ENCODE measurements at regions not wholly inside any gene's neighbourhood (a gene's known extent, or its start where the extent isn't known, plus 50 kb on each side); places are given as distances from the start of the nearest gene placed in this dataset.

DNA sequence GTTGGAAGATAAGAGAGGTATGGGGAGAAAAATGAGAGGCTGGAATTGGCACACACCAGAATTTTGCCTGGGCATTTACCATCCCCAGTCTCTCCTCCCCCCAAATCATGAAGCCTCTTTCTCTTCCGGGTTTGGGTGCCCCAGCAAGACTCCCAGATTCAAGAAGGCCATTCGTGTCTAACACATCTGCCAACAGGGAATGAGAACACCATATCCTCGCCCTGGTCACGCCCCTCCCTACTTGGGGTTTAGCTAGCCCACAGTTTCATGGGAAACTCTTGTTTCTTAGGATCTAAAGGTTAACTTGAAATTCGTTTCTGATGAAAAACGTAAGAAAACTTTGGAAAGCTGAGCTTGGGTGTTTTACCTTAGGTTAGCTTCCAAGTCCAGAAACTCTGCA is 105.5 kb upstream of the TMEM170B start:
- no peak for TF ChIP-seq ETV6 (CRISPR knock-in tag; IDR thresholded peaks at IDR 0.05)
- TF ChIP-seq, protein P1, sequence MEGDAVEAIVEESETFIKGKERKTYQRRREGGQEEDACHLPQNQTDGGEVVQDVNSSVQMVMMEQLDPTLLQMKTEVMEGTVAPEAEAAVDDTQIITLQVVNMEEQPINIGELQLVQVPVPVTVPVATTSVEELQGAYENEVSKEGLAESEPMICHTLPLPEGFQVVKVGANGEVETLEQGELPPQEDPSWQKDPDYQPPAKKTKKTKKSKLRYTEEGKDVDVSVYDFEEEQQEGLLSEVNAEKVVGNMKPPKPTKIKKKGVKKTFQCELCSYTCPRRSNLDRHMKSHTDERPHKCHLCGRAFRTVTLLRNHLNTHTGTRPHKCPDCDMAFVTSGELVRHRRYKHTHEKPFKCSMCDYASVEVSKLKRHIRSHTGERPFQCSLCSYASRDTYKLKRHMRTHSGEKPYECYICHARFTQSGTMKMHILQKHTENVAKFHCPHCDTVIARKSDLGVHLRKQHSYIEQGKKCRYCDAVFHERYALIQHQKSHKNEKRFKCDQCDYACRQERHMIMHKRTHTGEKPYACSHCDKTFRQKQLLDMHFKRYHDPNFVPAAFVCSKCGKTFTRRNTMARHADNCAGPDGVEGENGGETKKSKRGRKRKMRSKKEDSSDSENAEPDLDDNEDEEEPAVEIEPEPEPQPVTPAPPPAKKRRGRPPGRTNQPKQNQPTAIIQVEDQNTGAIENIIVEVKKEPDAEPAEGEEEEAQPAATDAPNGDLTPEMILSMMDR (IDR thresholded peaks at IDR 0.05), result no peak
- TF ChIP-seq TEAD4 (CRISPR knock-in tag; IDR thresholded peaks at IDR 0.05), result no peak

Measured in WTC11 (cell line).